AG08395 (cell line): ENCODE measurements at regions not wholly inside any gene's neighbourhood (a gene's known extent, or its start where the extent isn't known, plus 50 kb on each side); places are given as distances from the start of the nearest gene placed in this dataset.

Source experiments
- DNase-seq: peaks from one replicate; pipeline ENCODE4 v3.0.0; 2012; ENCODE audit warnings: mixed read lengths, low spot score

DNA sequence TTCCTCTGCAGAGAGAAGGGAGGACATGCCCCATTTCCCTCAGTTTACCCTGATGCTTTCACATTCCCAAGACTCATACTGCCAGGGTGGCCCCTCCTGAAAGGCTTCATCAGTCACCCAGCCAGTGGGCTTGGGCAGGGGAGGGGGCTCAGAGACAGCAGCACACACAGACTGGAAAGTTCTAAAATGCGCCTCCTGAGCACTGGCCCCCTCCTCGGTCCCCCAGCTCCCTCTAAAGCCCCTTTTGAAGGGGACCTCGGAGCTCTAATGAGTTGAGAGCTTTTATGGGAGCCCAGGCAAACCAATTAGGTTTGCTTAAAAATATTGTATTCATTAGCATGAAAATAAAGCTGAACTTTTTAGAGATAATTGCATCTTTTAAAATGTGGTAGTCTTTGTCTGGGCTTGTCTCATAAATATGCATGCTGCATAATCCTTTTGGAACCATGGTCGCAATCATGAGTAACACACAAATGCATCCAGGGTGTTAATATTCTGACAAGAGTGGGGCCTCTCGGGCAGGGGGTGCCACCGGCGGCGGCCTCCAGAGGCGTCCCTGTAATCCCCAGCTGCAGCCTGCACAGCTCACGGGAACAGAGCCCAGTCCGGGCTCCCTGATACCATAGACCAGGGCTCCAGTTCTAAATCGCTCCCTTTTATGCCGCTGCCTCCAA is 78.5 kb downstream of the RPLP1 start:
- no peak for DNase-seq

DNA sequence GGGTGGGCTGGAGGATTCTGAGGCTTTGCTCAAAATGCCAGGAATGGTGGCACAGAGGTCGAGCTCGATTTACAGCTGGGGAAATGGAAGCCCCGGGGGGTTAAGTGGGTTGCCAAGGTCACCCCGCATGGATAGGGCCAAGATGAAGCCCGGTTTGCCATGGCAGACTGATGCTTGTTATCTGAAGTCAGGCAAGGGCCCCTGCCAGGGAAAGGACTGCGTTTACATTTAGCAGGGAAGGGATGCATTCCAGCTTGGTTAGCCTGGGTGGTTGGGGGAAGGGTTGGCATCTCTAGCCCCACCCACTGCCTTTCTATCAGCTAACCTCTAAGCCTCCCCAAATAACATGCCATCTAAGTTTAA is 79.0 kb downstream of the RPLP1 start:
- DNase-seq, result no peak

DNA sequence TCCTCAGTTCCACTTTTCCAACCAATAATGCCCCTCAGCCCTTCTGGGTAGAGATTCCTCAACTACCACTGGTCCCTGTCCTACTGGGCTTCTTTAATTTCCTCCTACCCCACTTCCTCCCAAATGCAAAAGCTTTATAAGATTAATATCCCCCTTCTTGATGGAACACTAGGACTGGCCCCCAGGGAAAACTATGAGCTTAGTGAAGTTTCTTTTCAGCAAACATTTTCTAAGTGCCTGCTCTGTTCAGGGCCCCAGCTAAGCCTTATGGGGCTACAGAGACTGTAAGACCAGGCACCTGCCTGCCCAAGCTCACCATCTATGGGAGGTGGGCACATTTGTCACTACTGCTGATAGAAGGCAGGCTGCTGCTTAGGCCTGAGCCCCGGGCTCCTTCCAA is 79.4 kb downstream of the RPLP1 start:
- no peak for DNase-seq

DNA sequence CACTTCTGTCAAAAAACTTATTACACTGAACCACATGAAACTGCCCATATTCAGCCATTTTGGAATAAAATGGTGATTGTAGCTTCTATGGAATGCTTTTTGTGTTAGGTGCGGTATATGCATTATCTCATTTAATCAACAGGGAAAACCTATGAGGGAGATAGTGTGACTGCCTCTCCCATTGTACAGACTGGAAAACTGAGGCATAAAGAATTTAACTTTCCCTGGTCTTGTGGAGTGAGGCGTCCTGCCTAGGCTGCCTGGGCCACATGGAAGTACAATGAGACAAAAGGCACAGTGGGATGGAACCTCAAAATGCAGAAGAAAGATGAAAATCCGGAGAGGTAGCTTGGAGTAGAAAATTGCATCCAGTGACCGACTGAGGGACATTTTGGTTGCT is 80.2 kb downstream of the RPLP1 start:
- no peak for DNase-seq

DNA sequence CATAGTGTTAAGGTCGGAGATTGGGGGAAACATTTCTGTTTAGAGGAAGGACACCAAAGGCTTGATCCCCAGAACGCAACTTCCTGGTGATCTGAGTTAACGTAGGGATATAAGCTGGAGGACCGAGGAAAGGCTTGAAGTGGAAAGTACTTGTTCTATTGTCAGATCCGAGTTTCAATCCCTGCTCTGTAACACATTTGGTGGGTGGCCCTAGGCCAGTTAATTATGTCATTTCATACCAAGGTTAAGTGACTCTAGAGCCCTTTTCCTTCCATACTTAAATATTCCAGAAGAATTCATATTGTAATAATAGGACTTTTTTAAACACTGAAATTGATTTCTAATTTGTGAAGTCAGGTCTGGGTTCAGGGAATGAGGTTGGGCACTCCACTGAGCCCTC is 80.9 kb downstream of the RPLP1 start:
- DNase-seq, result no peak

DNA sequence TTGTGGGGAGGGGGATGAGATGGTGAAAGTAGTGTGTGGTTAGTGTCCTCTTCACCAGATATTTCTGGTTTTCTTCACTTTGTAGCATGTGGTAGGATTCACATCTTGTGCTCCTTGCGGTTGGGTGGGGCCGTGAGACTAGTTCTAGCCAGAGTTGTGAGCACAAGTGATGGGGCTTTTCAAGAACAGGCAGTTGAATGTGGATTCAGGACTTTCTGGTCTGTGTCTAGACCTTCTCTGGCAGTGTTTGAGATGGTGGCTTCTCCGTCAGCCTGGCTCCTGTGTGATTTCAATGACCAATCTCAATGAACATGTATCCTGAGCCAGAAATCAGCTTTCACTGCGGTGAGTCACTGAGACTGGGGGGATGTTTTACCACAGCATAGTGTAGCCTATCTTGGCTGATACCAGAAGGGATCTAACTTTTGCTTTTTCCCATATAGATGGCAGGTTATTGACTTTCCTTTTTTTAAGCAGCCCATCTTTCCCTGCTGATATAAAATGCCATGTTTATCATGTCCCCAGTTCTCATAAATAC is 82.6 kb downstream of the RPLP1 start:
- peak; percentile 79 for DNase-seq

DNA sequence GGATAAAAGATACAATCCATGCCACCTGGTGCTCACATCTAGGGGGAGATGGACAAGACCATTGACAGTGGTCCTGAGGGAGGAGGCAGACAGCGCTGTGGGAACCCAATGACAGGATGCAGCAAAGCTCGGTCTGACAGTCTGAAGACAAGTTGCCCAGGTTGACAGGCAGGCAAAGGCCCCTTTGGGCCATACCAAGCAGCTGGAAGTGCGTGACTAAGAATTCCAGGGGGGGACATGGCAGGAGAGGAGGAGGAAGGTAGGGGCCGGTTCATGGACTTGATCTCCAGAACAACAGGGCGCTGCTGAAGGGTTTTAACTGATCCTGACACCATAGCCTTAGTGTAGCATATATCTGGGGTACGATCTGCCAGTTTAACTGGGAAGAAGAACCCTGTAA is 83.4 kb downstream of the RPLP1 start:
- no peak for DNase-seq

- no peak for DNase-seq
These were observed 84.3 kb downstream of the RPLP1 start for GRCh38 chr15:69536726-69537512.

DNA sequence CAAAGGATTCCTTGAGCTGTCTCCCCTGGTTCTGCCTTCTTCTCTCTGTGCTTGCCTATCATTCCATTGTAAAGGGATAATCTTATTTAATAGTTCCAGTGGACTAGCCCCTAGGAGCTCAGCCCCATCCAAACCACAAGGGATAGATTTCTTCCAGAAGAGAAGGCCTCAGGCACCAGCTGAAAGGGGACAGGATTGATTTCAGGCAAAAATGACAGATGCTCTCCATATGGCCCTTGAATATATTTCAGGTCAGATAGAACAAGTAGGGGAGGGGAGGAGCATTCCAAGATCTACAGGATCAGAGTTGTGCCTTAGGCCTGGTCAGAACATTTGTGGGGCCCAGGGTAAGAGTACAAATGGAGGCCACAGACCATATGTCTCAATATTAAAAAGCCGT is 85.3 kb downstream of the RPLP1 start:
- DNase-seq, result no peak

GRCh38 chr15:69538379-69538778 is 85.8 kb downstream of the RPLP1 start:
- no peak for DNase-seq

GRCh38 chr15:69539345-69539744 is 86.7 kb downstream of the RPLP1 start:
- DNase-seq, result no peak

DNA sequence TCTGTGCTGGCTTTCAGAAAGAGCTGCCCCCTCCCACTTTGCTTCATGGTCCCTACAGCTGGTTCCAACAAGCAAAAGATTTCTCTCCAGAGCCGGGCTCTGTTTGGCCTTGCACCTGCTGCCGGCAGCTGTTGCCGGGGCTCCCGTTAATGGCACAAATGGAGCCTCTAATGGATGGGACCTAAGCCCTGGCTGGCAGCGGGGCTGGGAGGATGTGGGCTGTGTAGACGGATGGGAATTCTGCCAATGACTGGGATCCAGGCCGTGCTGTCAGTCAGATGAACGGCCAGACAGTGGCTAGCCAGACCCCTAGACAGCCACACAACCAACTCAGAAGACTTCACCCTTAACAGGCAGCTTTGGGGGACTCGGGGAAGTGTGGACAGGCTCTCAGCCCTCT is 88.0 kb downstream of the RPLP1 start:
- DNase-seq, result no peak

GRCh38 chr15:69542028-69542427 is 89.4 kb downstream of the RPLP1 start:
- no peak for DNase-seq

DNA sequence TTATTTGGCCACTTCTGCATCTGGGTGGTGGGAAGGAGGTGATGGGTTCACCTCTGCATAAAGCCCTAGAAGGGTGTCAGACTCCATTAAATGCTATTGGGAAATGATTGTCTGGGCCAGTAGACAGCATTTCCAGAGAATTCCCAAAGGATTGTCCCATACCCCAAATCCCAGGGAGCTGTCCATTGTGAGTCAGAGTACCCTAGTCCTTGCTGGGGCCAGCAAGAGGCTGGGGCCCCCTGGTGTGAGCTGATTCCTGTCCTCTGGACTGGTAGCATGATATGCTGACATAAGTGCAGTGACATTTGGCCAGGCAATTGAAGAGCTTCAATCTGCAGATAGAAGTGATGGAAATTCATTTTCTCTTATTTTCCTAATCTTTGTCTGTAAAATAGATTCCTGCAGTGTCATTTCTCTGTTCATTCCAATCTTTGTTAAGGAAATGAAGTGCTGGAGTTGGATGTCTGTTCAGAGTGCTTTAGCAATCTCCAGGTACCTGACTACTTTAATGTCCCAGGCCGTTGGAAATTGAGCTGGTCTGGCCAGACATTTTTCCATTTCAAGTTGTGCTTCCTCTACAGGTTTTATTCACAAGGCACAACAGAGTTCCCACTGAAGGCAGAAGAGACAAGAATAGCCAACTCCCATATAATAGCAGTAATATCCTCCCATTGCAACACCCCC is 91.2 kb downstream of the RPLP1 start:
- no peak for DNase-seq

- DNase-seq, result no peak
These were observed 91.9 kb downstream of the RPLP1 start for GRCh38 chr15:69544365-69545113.

GRCh38 chr15:69546182-69546581 is 93.6 kb downstream of the RPLP1 start:
- DNase-seq, result no peak

GRCh38 chr15:69548395-69549180 is 96.0 kb downstream of the RPLP1 start:
- DNase-seq, result no peak

DNA sequence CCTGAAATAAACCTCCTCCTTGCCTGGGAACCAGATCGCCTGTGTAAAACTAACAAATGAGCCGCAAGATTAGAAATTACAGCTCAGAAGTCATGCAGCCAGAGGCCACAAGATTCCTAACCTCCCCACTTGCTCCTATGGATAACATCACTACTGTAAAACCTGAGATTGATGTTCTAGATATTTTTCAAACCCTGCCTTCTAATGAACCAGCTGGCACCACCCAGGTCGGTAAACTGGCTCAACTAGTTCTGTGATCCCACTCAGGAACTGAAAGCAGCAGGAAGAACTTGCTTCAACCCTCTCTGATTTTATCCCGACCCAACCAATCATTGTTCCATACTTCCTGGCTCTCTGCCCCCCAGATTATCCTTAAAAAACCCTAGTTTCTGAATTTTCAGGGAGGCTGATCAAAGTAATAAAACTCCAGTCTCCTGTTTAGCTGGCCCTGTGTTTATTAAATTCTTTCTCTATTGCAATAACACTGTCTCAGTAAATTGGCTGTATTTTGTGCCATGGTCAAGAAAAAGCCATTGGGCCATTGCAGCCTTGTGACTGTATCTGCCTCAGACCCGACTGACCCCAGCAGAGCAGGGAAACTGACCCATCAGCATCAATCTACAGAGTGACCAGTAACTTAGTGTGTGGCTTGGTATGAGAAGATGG is 98.9 kb downstream of the RPLP1 start:
- no peak for DNase-seq

- no peak for DNase-seq
These were observed 99.6 kb downstream of the RPLP1 start for GRCh38 chr15:69552057-69552815.

DNA sequence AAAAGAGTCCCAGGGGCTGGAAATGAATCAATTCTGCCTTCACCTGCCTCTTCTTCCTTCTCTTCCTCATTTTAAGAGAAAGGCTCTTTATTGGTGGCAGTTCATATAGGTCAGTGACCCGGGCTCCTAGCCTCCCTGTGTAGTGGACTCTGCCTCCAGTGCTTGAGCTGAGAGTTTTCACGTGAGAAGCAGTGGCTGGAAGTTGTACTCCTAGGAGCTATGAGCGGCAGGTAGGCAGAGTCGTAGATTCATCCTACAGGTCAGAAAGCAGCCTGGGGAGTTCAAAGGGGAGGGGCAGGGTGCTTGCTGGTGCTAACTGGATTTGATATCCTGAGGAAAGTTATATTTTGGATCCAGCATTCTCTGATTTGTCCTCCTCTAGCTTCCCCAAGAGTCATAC is 101.1 kb downstream of the RPLP1 start:
- no peak for DNase-seq
